ENCODE measurements at regions not wholly inside any gene's neighbourhood (a gene's known extent, or its start where the extent isn't known, plus 50 kb on each side); places are given as distances from the start of the nearest gene placed in this dataset.

DNA sequence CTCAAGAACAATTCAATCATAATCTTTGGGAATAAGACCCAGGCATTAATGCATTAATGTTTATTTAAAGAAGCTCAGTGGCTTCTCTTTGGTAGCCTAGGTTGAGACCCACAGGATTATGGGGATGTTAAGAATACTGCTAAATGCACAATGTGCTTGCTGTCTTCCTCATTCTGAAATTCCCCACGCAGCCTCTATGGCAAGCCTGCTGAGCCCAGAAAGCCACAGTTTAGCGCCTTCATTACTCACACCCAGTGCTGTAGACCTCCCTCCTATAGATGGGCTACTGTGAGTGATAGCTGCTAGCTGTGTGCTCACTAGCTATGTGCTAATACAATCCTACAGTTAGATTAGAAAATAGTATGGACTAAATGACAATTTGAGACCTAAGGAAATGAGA lies 90.6 kb downstream of the TNFSF13B start:
- no peak for DNase-seq

DNA sequence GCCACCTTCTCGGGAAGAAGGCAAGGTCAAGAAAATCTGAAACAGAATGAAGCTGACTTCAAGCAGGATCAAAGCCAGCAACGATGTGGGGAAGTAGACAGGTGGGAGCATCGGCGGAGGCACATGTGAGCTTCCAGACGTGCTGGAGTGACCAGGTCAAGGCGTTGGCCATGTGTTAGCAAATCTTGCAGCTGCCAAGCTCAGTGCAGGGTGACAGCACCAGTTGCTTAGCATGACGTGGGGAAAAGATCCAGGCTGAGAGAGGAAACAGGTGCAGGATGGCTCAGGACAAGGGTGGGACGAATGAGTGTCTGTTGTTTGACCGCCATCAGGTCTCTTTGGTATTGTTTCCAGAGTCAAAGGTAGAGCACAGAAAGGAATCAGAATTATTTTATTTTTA lies 92.3 kb downstream of the TNFSF13B start:
- DNase-seq = no peak

DNA sequence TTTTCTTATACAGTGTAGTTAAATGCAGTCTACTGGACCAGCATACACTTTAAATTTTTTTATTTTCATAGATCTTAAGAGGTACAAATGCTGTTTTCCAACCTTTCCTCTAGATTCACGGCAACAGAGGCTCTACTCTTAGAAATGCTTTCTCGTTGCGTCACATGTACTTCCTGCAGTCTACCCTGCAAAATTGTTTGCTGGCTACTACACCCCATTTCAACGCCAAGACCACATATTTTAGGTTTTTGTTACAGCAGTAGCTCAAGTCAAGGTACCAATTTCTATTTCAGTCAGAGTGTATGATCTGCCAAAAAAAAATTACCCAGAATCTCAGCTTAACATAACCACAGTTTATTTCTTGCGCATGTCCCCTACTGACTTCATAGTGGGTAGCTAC lies 94.1 kb downstream of the TNFSF13B start:
- DNase-seq = no peak

DNA sequence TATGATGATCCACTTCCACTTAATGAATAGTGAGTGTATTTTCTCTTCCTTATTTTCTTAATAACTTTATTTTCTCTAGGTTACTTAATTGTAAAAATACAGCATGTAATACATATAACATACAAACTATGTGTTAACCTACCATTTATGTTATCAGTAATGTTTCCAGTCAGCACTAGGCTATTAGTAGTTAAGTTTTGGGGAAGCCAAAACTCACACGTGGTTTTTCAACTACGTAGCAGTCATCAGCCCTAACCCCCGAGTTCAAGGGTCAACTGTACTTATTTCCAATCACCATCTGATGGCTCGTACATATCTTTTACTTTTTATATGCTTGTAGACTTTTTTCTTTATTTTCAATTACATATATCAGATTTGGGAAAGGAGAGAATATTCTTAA lies 95.7 kb downstream of the TNFSF13B start:
- no peak for DNase-seq

DNA sequence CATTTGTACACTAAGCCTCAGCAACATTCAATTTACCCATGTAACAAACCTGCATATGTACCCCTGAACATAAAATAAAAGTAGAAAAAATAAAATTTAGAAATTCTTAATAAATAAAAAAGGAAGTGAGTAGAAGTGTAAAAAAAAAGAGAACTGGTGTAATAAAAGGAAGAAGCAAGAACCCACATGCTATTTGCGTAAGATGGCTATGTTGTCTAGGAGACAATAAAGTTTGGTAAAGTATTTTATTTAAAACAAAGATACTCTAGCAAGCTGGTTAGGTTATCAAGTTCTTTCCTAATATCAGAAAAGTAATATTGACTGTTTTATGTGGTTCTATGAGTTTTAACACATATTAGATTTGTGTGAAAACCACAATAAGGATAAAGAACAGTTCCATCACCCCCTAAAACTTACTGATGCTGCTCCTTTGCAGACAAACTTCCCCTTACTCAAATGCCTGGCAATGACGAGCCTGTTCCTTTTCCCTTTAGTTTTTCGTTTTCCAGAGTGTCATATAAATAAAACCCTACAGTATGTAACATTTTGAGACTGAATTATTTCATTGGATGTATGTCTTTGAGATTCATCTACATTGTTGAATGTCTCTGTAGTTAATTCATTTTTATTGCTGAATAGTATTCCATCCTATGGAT lies 98.9 kb downstream of the TNFSF13B start:
- no peak for DNase-seq

DNA sequence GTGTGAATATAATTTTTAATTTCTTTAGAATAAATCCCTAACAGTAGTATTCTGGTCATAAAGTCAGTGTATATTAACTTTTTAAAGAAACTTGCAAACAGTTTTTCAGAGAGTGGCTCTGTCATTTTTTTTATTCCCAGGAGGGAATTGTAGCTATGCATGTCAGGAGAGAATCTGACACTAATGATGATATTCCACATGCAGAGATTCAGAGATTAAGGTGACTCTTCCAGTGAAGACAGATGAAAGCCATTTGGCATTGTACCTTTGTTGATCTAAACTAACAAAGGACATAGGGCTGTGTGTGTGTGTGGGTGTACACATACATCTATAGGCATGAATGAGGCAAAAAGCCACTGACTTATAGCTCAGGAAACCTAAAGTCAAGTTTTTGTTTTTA lies 99.9 kb downstream of the TNFSF13B start:
- no peak for DNase-seq

DNA sequence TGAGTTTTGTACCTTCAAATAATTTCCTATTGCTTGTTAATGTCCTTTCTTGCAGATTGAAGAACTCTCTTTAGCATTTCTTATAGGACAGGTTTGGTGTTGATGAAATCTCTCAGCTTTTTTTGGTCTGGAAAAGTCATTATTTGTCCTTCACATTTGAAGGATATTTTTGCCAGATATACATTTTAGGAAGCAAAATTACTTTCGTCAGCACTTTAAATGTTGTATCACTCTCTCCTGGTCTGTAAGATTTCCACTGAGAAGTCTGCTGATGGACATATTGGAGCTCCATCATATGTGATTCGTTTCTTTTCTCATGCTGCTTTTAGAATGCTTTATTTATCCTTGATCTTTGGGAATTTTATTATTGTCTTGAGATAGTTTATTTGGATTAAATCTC lies 105.5 kb downstream of the TNFSF13B start:
- no peak for DNase-seq

DNA sequence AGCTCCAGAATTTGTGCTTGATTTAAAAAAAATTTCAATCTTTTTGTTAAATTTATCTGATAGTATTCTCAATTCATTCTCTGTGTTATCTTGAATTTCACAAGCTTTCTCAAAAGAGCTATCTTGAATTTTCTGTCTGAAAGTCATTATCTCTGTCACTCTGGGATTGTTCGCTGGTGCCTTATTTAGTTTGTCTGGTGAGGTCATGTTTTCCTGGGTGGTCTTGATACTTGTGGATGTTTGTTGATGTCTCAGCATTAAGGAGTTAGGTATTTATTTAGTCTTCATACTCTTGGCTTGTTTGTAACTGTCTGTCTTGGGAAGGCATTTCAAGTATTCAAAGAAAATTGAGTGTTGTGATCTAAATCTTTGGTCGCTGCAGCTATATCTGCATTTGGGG lies 106.3 kb downstream of the TNFSF13B start:
- DNase-seq = no peak

DNA sequence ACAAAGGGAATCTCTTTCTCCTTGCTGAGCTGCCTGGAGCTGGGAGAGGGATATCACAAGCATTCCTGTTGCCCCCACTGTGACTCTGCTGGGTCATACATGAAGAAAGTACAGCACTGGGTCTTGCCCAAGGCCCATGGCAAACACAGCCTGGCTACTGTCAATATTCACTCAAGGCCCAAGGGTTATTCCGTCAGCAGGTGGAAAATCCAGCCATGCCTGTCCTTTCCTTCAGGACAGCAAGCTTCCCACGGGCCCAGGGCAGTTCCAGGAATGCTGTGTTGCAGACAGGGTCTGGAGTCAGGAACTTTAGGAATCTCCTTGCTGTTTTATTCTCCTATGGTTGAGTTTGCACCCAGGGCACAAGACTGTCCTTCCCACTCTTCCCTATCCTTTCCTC lies 106.8 kb downstream of the TNFSF13B start:
- no peak for DNase-seq

DNA sequence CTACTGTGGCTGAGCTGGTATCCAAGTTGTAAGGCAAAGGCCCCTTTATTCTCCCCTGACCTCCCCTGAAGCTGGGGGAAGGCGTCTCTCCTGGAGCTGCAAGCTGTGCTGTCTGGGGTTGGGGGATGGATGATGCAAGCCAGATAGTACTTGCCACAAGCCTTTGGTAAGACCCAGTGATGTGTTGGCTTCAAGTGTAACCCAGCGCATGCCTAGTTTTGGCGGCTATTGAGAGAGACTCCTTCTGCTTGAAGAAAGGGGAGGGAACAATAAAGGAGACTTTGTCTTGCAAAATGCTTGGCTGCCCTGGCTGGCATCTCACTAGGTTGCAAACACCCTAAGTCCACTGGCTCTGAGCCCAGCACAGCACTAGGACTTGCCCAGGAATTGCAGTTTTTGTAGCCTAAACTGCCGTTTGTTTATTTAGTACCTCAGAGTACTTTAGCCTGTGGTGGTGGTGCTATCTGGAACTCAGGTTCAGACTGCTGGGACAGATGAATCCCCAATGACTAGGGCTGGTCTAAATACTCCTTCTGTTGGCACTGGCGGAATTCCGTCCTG lies 108.2 kb downstream of the TNFSF13B start:
- no peak for DNase-seq

DNA sequence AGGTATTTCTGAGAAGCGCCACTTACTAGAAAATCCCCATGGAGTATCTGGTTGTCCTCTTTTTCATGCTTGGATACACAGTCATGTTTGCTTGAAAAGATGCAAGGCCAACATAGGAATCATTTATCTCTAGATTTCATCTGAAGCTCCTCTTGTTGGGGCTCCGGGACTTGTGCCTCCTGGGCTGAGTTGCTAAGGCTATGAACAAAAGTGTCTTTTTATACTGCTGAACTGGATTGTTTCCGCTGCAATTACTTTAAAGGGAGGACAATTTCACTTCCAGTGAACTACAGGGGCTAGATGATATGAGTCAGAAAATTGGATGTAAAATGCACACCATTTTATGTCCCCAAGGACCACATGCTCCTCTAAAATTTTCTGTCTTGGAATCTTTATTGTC lies 114.1 kb downstream of the TNFSF13B start:
- no peak for DNase-seq

DNA sequence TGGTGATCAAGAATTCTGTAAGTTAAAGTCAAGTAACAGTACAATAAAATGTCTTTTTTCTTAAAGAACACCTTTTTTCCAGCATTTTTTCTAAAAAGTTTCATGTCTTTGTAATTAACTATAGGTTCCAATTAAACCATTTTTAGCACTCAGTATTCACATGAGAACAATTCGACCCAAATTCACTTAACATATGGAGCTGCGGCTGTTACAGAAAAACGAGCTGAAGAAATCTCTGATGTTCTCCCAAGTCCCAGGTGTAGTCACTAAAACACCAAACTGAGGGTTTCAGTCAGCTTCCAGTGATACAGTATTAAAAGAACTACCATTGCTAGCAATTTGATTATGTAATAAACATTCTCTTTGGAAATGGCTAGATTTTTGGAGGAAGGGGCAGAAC lies 117.6 kb downstream of the TNFSF13B start:
- no peak for DNase-seq

DNA sequence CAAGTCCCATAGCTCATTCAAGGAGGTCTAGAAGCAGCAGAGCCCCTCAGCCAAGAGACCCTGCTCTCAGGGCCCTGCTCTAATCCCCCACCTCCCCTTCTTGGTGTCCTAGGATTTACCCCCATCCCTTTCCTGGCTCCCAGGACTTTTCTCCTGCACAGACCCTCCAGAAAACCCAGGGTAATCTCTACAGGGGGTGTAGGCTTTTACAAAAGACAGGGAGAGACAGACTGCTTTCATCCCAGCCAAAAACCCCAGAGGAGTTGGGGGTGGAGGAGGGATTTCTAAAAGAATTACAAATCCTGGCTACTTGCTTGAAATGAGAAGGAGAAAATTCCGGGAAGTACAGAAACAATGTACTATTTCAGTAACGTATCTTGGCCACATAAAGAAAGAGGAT lies 133.3 kb downstream of the TNFSF13B start:
- no peak for DNase-seq

DNA sequence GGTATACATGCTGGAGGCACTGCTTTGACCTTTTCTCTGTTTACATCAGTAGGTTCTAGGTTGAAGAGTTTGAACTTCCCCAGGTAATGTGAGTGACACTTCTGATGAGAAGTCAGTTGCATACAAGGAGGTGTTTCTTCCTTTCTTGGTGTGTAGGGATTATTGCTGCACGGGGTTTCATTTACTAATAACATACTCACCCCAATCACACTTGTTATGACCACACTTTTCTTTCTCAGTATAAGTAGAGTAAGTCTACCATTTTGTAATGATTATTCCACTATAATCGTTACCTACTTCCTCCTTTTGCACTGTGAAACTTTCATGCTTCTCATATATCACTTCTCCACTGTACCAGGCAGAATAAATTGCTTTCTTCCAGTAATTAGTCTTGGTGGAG lies 138.0 kb downstream of the TNFSF13B start:
- no peak for DNase-seq

DNA sequence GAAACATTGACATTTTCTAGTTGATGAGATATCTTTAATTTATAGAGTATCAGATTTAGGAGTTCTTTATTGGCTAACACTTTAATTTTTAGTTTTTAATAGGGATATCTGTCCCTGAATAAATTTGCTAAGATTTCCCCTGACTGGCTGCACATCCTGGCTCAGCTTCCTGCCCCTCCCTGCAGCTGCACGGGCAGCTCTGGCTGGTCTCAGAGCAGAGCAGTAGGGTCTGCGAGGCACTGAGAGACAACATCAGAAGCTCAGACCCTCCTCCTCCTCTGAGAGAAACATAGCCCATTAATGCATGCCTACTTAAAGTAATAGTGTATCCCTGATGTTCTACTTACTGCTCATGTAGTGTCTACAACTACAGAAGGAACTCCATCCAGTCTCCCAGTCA lies 139.2 kb downstream of the TNFSF13B start:
- no peak for DNase-seq

DNA sequence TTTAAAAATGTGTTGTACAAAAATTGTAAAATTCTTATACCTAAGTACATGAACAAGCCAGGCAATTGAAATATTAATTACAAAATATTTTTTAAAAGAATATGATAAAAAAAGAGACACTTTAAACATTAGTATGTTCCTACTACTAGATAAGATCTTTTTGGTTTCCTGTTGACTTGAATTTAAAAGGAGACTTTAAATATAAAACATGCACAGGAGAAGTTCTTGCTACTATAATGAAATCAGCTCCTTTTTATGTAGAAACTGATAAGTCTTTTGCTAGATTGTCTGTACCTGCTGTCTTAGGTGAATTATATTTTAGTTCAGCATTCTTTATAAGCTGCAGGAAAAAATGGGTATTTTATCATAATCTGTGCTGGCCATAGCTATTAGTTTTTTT lies 140.2 kb downstream of the TNFSF13B start:
- DNase-seq = no peak

DNA sequence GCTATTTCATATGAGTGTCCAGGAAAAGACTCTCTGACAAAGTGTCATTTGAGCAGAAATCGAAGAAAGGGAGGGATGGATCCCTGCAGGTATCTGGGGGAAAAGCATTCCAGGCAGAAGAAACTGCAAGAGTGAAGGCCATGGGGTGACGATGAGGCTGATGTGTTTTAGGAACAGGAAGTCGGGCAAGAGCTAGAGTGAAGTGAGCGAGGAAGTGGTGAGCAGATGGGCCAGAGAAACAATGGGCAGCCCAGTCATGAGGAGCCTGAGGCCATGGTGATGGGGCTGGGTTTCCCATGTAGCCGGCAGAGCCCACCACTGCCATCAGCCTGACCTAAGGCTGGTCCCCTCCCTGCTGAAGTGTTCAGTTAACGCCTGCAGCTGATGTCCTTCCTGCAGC lies 150.2 kb downstream of the TNFSF13B start:
- DNase-seq = no peak

DNA sequence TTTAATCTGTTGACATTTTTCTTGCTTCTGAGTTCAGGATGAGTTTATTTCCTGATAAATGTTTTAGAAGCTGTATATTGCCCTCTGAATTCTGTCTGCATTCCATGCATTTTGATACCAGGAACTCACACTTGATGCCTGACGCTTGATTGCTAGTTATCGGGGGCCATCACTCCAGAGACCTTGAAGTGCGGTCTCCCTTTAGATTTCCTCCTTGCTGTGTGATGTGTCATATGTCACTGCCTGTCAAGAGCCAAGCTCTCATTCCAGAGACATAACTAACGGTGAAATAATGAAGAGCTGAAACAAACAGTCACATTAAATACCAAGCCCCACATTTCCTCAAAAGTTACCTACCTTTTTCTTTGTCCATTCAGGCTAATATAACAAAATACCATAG lies 155.5 kb downstream of the TNFSF13B start:
- no peak for DNase-seq

DNA sequence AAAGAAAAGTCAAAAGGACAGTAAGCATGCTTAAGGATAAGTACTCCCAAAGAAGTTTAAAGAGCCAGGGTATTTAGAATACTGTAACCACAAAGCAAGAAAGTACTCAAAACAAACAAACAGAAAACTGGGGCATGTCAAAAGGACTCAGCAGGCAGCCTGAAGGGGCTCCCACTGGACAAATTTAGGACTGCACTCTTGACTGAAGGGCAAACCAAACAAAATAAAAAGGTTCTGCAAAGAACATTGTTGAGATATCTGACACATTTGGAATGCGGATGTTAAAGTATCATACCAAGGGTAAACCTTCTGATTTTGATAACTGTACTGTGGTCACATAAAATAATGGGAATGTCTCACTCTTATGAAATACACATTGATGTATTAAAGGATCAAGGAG lies 157.4 kb downstream of the TNFSF13B start:
- no peak for DNase-seq

DNA sequence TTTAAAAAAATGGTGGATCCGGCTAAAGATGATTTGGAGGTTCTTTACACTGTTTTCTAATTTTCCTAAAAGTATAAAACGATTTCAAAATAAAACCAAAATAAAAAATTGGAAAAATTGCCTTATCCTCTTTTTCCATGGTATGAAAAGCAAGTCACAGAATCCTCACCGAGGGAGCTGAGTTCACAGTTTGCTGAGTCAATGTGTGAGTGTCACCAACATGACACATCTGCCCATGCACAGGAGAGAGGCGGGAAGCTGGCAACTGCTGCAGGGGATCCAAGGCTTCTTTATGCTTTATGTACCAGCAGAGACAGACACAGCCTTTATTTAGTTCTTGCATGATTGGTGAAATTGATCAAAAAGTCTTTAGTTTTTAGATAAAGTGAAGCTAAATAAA lies 157.8 kb downstream of the TNFSF13B start:
- no peak for DNase-seq

DNA sequence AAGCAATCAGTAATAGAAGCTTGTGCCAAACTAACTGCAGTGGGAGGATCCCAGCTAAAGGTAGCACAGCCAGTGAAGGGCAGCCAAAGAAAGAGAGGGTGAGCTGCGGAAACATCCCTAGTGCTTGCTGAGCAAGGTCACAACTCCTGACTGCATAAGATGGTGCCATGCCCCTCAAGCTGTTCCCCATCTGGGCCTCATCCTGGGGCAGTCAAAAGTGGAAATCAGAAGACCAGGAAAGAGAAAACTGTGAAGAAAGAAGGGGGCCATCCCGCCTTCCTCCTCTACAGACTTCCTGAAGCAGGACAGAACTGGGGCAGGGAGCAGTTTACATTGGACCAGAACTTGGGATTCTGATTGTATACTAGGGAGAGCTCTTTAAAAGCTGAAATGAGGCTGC lies 159.2 kb downstream of the TNFSF13B start:
- no peak for DNase-seq

DNA sequence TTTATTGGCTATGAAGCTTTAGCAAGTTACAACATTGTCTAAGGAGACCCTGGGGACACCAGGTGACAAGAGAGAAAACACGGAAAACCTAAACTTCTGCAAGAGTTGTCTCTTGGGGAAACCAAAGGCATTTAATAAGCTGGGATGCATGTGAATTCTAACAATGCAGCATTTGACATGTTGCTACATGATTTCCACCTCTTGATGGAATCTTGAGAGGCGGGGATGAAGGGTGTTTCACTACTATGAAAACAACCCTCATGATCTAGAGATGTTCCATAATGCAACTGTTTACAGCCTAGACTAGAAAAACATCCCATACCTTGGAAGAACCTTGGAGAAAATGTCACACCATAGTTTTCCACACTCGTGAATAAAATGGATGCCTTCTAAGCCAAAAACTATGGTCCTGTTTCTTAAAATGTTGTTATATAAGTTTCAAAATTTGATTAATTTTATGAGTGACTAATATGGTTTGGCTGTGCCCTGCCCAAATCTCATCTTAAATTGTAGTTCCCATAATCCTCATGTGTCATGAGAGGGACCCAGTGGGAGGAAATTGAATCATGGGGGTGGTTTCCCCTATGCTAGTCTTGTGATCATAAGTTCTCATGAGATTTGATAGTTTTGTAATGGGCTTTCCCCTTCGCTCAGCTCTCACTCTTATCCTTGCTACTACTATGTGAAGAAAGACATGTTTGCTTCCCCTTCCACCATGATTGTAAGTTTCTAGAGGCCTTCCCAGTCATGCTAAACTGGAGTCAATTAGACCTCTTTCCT lies 164.6 kb downstream of the TNFSF13B start:
- no peak for DNase-seq

DNA sequence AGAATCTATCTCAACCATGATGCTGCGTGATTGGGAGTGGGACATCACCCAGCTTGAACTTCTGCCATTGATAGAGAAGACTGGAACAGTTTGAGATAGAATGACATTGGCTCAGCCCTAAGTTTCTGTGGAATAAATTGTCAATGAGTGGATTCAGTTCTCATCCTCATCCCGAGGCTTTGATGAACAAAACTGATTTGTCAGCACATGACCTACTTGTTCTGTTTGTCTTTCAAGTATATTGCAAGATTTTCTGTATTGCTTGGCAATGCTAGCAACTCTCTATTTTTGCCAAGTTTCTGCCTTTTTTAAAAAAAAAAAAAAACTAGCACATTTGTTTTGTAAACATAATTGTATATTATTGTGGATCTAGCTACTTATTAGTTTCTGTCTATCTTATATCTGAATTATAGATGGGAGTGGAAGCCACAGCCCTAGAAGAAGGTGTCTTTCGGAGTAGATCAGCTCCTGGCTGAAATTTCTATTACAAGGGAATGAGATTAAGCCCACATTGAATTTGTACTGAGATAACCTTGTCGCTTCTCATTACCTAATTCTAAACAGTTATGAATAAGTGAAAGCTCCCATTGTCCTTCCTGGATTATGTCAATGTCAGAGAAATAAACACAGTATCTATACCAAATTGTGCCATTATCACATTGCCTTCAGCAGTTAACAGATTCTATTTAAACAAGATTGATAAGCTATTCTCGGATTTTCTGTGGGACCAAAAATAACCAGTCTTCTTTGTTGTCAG lies 166.1 kb downstream of the TNFSF13B start:
- no peak for DNase-seq

DNA sequence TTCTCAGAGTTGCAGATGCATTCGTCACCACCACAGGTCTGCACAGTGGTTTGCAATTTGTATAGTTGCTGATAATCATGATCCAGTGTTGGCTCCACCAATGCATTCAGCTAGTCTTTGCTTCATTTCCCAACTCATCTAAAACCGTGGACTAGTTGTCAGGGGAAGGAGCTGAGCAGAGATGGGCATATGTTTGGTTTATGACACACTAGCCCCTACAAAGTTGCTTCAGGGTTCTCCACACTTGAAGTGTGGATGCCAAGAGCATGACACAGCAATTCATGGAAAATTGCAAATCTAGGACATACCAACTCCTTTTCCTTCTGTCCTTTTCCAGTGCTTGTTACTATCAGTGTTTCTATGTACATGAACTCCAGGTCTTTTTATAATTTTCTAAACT lies 168.0 kb downstream of the TNFSF13B start:
- DNase-seq = no peak

Data from SHP77 treated with DMSO at 0.1 percent for 48 hours (cell line).